ENCODE measurements at regions not wholly inside any gene's neighbourhood (a gene's known extent, or its start where the extent isn't known, plus 50 kb on each side); places are given as distances from the start of the nearest gene placed in this dataset.
A peak's percentile ranks its signal among the peaks of the same experiment; 100 is the strongest.

DNA sequence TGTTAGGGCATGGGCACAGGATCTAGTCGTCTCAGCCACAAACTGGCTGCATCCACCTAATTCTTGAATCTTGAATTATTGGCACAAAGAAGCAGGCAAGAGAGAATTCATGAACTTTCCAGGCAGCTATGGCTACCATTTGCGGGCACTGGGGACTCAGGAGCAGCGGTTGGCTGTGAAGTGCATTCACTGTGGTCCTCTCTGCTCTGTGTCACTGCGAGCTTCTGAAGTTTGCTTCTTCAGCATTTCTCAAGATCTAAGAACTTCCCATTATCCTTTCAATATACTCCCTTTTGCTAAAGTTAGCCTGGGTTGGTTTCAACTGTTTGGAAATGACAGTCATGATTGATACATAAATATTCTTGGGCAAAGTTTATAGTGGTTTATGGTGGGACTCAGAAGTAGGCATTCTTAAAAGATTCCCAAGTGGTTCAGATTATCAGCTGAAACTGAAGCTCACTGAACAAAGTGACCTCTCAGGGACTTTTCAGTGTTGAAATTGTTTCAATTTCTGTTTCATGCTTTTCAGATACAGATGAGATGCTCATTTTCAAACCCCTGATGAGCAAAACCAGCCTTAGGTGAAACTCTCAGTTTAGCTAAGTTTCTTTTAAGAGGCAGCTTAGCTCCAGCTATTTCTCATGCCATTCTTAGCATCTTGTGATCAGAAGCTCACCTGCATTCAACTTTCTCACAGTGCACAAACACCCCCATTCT is 1258.3 kb upstream of the GYPC start (continued):
- no peak for TF ChIP-seq STAT1 (conservative IDR thresholded peaks at IDR 0.05)
- TF ChIP-seq, protein P1, sequence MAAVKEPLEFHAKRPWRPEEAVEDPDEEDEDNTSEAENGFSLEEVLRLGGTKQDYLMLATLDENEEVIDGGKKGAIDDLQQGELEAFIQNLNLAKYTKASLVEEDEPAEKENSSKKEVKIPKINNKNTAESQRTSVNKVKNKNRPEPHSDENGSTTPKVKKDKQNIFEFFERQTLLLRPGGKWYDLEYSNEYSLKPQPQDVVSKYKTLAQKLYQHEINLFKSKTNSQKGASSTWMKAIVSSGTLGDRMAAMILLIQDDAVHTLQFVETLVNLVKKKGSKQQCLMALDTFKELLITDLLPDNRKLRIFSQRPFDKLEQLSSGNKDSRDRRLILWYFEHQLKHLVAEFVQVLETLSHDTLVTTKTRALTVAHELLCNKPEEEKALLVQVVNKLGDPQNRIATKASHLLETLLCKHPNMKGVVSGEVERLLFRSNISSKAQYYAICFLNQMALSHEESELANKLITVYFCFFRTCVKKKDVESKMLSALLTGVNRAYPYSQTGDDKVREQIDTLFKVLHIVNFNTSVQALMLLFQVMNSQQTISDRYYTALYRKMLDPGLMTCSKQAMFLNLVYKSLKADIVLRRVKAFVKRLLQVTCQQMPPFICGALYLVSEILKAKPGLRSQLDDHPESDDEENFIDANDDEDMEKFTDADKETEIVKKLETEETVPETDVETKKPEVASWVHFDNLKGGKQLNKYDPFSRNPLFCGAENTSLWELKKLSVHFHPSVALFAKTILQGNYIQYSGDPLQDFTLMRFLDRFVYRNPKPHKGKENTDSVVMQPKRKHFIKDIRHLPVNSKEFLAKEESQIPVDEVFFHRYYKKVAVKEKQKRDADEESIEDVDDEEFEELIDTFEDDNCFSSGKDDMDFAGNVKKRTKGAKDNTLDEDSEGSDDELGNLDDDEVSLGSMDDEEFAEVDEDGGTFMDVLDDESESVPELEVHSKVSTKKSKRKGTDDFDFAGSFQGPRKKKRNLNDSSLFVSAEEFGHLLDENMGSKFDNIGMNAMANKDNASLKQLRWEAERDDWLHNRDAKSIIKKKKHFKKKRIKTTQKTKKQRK (IDR thresholded peaks at IDR 0.05; ENCODE audit: low read depth, low read length), result no peak
- TF ChIP-seq EZH2 (IDR thresholded peaks at IDR 0.05; ENCODE audit: borderline replicate concordance, control insufficient read depth, low read depth, low read length), result no peak
- peak; percentile 91 for TF ChIP-seq NFIC (IDR thresholded peaks at IDR 0.05; ENCODE audit: low read depth, low read length)
- TF ChIP-seq IRF3 (IDR thresholded peaks at IDR 0.05), result no peak
- TF ChIP-seq GATAD2B (conservative IDR thresholded peaks at IDR 0.05; ENCODE audit: low read depth), result no peak; the same call in 1 of the 2 replicates
- no peak for TF ChIP-seq MTA3 (IDR thresholded peaks at IDR 0.05; ENCODE audit: borderline replicate concordance, low read length)
- no peak for TF ChIP-seq NRF1 (conservative IDR thresholded peaks at IDR 0.05; ENCODE audit: low read depth, low read length)
- no peak for TF ChIP-seq ZZZ3 (IDR thresholded peaks at IDR 0.05; ENCODE audit: control insufficient read depth, insufficient read length, low read depth)
- TF ChIP-seq USF1 (IDR thresholded peaks at IDR 0.05; ENCODE audit: borderline replicate concordance, extremely low read length, insufficient read depth, low read depth, low read length), result no peak
- TF ChIP-seq SRF (IDR thresholded peaks at IDR 0.05; ENCODE audit: low read depth in 2 of 2, low read length in 2 of 2), result no peak
- peak; percentile 49 for TF ChIP-seq SKIL (IDR thresholded peaks at IDR 0.05; ENCODE audit: low read depth, poor library complexity, severe bottlenecking)
- TF ChIP-seq CHD2 (IDR thresholded peaks at IDR 0.05; ENCODE audit: borderline replicate concordance, low read depth, low read length), result peak; percentile 17; the same call in 1 of the 2 replicates
- TF ChIP-seq BMI1 (IDR thresholded peaks at IDR 0.05; ENCODE audit: borderline replicate concordance), result no peak
- TF ChIP-seq, protein P2, sequence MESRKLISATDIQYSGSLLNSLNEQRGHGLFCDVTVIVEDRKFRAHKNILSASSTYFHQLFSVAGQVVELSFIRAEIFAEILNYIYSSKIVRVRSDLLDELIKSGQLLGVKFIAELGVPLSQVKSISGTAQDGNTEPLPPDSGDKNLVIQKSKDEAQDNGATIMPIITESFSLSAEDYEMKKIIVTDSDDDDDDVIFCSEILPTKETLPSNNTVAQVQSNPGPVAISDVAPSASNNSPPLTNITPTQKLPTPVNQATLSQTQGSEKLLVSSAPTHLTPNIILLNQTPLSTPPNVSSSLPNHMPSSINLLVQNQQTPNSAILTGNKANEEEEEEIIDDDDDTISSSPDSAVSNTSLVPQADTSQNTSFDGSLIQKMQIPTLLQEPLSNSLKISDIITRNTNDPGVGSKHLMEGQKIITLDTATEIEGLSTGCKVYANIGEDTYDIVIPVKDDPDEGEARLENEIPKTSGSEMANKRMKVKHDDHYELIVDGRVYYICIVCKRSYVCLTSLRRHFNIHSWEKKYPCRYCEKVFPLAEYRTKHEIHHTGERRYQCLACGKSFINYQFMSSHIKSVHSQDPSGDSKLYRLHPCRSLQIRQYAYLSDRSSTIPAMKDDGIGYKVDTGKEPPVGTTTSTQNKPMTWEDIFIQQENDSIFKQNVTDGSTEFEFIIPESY (IDR thresholded peaks at IDR 0.05), result no peak
- TF ChIP-seq CBX3 (IDR thresholded peaks at IDR 0.05; ENCODE audit: borderline replicate concordance, low read depth), result no peak
- no peak for TF ChIP-seq PAX8 (IDR thresholded peaks at IDR 0.05)

Measured in GM12878 (cell line).